HT1080 (cell line): ENCODE measurements at regions not wholly inside any gene's neighbourhood (a gene's known extent, or its start where the extent isn't known, plus 50 kb on each side); places are given as distances from the start of the nearest gene placed in this dataset.

Experiments
- DNase-seq: peaks from one replicate; pipeline ENCODE4 v3.0.0-alpha.2; 2015; ENCODE audit warnings: low read depth

DNA sequence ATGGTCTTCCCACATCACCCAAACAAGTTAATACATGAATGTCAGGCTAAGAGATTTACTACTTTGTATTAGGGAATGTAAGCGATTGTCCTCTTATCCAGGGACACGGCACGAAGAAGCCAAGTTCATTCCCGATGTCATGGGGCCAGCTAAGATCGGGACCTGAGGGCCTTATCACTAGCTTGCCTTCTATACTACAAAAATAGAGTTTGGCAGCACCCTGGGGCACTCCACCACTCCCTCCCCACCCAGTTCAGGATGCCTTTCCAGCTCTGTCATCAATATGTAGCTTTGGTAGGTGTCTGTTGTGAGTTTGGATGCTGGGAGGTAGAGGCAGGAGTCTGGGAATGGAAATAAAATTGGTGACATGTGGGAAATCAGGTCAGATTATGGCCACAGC is 197.5 kb downstream of the ATG4C start:
- DNase-seq = no peak

DNA sequence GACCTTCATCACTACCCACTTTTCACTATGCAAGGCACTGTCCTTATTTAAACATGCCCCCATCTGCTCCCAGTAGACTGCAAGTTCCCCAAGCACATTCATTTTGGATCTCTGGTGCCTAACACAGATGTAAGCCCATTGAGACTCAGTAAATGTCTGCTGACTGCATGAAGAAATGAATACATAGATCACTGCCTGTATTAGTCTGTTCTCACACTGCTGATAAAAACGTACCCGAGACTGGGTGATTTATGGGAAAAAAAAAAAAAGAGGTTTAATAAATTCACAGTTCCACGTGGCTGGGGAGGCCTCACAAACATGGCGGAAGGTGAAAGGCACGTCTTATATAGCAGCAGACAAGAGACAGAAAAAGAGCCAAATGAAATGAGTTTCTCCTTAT is 204.9 kb downstream of the ATG4C start:
- no peak for DNase-seq

DNA sequence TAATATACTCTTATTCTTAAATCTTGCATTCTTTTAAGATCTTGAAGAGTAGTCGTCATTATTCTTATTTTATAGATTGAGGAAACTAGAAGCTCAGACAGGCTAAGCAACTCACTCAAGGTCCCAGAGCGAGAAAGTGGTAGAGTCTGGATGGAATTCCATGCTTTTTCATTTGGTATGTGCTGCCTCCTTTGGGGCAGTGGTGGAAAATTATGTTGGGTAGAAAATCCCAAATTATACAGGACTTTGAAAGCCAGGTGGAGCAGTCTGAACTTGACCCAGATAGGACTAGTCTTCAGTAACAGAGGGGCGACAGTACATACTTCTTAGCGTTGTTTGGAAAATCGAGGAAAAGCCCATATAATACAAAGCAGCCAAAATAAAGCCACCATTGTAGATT is 205.6 kb downstream of the ATG4C start:
- DNase-seq = peak; percentile 21

DNA sequence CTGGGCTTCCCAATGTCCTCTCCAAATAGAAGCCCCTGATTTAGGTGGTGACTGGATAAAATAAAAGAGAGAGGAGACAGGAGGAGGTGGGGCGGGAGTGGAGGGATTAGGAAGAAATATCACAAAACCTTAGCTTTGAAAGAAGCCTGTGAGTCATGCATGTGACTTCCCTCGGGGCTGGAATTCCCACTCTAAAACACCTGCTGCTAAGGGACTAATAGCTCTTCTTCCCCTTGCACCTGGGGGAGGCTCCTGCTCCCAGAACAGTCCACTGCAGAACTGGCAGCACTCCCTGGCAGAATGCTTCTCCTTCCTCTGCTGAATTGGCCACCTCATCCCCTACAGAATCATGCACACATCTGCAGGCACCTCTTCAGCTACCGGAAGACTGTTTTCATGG is 207.2 kb downstream of the ATG4C start:
- no peak for DNase-seq

DNA sequence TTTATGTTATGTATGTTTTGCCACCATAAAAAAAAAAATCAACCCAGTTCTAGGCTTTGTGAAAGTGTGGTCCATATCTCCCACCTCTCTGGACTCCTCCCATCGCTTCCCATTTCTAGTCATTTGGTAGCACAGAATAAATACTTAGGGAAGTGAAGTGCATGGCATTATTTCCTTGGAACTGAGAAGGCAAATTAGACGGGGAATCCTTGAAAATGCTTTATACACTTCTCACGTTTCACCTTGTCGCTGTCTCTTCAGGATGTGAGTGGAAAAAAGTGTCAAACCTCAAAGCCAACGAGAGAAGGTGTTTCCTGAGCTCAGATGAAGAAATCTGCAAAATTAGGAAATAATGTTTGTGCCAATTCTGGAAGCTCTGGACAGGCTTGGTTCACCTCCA is 209.9 kb downstream of the ATG4C start:
- no peak for DNase-seq

DNA sequence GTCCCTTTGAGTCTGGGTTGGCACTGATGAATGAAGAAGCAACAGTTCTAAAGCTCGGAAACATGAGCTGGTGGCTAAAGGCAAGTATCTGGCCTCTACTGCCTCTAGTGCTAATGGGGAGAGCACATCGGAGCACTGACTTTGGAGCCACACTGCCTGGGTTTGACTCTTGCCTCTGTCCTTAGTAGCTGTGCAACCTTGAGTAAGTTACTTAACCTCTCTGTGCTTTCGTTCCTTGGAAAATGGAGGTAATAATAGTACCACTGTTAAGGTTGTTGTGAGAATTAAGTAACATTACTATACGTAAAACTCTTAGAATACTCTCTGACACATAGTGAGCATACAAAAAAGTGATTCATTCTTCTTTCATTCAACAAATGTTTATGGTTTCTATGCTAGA is 211.2 kb downstream of the ATG4C start:
- no peak for DNase-seq

DNA sequence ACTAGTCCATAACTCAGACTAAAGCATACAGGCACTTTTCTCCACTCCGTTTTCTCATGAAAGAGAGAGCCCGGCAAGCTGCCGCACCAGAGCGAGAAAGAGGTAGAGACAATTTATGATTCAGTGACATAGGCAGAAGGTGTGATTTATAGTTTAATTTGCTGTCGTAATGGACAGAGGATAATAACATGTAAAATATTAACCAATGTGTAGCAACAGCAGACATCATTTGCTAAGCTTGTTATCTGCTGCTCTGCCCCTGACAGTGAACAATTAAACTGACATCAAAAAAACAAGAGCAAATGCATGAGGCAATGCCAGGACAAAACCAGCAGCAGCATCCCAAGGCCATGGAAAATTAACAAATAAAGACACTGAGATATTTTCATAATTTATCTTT is 214.0 kb downstream of the ATG4C start:
- DNase-seq = no peak

DNA sequence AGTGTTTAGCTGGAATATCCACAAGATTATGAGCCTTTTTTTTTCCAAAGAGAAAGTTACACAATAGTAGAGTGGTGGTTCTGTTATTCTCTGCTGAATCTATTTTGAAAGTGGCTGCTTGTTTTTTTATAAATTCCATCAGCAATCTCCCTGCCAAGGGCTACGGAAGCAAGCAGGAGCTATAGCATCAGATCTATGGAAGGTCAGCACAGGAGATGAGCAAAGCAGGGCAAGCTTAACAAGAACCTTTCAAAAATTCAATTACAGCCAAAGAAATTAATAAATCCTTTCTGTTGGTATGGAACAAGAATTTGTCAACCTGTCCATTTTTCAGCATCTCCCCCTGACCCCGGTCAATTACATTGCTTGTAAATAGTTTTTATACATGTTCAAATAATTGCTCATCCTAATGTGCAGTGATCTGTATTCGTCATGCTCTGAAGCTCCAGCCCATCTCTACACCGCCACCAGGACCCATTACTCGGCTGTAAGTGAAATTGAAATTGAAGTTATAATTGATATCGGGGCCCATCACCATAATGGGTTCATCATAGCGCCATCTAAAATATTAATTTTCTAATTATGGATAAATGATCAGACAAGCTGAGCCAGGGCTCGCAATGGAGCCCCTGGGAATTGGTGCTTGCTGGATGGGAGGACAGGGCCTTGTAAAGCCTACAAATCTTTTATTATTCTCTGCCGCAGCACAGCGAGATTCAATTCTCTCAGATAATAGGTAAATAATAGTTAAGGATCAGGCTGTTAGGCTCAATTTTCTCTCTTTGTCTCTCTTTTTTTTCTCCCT is 215.1 kb downstream of the ATG4C start:
- DNase-seq = no peak

DNA sequence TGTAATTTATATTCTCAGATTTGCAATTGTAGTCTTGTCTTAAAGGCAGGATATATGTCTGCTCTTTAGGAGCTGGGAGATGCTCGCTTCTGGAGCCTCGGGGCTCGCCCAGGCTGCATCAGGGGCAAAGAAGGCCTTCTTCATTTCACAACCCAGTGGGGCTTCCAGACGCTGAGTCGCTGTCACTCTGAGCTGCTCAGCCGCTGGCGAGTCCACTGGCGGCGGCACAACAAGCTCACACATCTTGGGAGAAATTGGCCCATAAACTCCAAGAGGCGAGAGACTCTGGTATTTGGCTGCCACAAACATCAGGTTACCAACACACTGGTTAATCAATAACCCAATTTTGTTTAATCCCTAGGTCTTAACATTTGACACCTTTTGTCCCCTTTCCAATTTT is 216.6 kb downstream of the ATG4C start:
- no peak for DNase-seq

DNA sequence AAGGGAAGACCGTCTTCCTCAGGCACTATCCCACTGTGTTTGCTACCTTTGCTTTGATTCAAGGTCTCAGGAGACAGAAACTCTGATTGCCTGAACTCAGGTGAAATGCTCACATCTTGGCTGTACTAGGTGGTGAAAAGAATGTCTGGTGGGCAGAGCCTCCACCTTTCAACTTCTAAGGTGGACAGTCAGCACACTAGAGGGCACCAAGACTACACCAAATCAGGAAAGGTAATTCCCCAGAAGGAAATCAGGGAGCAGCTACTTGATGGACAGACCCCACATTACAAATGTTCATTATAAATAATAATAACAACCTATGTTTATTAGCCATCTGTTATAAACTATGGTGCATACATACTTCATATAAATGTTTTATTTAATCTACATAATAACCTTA is 220.9 kb downstream of the ATG4C start:
- DNase-seq = peak; percentile 14

DNA sequence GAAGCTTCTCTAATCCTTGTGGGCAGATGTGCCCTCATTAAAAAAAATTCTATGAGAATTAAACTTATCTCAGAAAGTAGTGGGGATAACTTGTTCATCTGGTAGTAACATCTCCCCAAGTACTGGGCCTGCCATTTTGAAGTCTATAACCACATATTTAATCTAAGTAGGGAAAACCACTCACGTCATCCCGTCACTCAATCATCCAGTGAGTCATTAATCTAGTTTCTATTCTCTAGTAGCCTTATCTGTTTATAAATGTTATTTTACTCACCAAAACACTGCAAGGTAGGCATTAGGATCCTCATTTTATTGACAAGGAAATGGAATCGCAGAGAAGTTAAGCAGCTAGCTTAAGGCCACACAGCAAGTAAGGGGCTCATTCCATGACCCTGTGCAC is 221.9 kb downstream of the ATG4C start:
- DNase-seq = no peak

DNA sequence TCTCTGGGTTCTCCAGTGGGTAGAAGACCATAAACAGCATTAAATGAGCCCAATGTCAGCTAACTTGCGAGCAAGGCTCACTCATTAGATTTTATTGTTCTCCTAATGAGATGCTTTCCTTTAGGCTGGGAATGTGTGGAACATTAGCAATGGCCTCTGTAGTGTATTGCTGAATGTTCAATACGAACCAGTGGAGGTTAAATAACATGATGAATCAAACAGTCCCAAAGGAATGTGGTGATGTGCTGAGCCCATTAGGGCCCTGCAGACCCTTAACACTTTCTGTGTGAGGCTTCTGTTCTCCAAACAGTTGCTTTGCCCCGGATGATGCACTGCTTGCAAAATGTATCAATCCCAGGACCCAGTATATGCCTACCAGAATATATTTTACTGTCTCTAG is 225.5 kb downstream of the ATG4C start:
- no peak for DNase-seq

DNA sequence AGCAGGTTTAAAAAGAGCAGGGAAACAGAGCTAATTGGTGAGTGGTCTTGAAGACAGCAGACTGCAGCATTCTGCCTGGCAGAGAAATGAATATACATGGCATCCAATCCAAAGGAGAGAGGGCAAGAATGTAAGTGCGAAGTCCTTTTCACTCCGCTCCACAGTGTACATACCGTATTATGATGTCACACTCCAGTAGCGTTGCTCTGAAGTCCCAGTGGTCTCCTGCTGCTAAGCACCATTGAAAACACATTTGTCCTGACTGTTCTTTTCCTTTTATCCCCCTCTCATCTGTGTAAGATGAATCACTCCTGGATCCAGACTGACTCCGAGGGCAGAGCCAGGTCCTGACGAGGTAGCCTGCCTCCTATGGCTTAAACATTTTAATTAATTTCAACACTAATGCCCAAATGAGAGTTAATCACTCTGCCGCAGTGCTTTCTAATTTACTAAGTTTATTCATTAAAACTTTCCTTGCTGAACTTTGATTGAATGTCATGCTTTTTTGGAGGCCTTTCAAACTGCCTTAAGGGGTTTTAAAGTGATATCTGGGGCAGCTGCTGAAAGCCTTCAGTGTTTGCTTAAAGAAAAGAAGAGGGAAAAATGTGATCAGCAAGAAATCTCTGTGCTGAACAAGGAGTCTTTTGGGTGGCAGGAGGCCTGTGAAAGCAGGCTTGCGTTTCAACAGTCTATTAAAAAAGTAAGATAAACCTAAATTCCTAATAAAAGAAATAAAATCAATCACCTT is 227.2 kb downstream of the ATG4C start:
- no peak for DNase-seq

DNA sequence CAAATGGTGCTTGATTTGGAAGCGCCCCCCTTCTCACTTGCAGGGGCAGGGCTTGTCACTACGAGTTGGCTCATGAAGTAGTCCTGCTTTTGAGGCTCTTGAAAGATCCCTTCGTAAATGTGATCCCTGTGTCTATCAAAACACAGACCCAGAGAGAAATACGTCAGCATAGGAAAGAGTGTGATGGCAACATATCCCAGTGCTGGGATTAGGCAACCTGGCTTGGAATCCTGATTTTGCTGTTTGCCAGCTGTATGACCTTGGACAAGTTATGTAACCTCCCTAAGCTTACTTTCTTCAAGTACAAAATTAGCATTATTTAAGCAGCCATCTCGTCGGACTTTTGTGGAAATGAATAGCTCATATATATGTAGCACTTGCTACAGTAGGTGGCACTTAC is 228.4 kb downstream of the ATG4C start:
- DNase-seq = no peak

DNA sequence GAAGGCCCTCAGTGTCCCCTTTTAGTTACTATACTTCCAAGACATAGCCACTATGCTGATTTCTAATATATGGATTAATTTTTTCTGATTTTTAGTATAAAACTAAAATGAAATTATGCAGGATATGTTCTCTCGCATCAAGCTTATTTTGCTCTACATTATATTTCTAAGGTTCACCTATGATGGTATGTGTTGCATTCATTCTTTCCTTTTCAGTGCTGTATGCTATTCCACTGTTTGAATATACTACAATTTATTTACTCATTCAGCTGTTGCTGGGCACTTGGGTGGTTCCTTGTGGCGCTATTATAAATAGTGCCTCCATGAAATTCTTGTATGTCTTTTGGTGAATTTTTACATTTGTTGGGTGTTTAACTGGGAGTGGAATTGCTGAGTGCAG is 230.3 kb downstream of the ATG4C start:
- DNase-seq = no peak

DNA sequence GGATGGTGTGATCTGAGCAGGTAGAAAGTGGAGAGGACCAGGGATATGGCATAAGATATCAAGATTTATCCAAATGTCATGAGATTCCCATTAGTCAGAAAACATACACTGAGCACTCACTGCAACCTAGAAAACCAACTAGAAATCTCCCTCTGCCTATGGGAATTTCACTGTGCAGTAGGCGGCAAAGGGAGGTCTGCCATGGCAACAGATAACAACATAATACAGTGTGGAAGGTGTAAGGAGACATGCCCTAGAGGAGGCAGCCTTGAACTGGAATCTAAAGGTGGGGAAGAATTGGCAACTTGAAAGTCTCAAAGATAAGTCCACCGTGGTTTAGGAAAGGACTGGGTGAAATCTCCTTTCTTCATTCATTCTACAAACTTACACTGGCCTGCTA is 238.4 kb downstream of the ATG4C start:
- DNase-seq = no peak

DNA sequence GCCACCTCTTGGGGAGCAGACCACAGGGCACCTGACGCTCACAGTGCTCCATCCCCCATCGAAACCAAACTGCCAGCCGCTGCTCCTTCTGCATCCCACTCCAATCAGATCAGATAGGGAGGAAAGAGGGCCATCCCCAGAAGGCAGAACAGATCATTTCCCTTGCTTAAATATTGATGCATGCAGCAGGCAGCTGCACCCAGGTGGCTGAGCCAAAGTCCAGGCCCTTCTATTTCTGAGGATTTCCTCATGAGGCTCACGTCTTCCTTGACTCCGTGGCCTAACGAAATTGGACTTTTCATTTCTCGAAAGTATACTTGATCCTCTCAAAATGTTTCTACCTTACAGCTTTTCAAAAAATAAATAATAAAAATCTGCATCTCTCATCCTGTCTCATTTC is 239.2 kb downstream of the ATG4C start:
- DNase-seq = no peak

DNA sequence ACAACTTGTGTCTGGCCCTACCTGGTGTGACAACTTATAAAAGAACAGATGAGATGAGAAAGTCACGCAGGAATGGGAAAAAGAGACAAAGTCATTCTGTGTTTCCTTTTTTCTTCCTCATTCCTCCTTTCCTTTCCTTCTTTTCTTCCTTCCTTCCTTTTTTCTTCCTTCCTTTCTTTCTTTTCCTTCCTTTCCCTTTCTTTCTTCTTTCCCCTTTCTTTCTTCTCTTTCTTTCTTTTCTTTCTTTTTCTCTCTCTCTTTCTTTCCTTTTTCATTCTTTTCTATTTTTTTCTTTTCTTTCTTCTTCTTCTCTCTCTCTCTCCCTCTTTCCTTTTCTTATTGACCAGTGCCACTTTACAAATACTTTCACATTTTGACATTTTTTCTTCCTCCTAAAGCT is 239.7 kb downstream of the ATG4C start:
- no peak for DNase-seq

DNA sequence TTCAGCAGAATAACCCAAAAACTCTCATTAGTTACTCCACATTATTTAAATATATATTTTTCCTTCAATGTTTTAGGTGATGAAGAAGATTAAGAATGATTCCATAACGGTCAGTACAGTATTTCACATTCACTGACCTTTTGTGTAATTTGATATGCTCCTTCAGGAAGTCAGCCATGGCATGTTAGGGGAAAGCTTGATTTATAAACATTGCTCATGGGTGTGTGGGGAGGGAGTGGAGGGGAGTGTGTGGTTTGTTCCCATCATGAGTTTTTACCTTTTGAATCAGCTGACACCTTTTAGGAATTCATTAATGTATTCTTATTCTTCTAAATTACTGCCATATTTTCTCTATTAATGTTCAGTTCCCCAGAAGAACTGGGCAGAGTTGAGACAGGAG is 240.2 kb downstream of the ATG4C start:
- peak; percentile 34 for DNase-seq

DNA sequence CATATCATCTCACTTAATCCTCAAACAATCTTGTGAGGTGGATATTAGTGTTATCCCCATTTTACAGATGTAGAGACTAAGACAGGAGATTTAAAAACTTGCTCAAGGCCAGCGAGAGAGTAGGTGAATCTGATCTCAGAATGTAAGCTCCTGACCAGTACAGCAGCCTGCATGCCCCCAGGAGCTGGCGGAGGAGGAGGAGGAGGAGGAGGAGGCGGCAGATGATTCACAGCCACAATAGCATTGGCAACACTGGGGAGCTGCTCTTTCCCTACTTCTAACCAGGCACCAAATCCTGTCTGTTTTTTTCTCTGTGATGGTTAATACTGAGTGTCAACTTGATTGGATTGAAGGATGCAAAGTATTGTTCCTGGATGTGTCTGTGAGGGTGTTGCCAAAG is 243.2 kb downstream of the ATG4C start:
- DNase-seq = peak; percentile 59

DNA sequence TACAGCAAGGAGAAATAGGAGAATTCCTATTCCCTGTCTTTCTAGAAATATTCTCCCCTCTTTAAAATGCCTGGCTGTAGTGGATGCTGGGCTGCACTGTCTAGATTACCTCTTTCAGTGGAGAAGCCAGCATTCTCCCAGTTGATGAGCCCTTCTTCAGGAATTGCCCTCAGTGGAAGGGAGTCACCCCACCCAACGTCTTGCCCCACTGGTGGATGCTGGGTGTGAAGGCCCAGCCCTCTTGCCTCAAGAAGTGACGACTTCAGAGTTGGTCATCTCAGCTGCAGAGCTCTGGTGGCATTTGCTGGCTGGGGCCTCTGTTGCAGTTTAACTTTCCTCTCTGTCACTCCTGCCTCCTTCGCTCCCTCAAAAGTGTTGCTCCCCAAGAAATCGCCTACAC is 248.2 kb downstream of the ATG4C start:
- no peak for DNase-seq

DNA sequence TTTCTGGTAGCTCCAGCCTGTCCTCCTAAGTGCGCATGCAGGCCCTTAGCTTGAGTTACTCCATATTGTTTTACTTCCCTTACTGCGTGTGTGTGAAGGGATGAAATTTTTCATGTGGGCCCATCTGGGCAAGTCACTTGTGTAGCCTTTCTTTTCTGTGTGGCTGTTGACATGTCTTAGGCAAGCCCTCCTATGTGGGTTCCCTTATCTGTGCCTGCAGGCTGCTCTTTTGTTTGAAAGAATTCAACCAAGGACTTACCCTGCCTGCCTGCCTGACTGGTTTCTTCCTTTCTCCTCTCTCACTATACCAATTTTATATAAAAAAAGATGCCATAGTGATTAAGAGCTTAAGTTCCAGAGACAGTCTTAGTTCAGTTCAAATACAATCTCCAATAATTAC is 249.3 kb downstream of the ATG4C start:
- no peak for DNase-seq

DNA sequence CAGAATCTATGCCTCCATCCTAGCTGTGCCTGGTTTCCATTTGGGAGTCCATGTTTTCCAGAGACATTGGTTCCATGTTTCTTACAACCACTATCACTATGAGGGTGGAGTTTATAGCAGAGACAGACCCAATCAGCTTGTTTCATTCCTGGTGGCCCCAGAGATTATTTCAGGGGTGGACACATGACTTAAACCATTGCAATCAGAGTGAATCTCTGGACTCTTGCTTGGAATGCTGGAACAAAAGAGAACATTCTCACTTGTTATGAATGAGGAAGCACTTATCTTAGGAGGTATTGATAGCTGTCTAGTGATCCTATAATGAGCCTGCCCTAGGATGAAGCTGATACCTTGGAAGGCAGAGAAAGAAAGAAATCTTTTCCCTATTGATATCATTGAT is 250.3 kb downstream of the ATG4C start:
- no peak for DNase-seq
